ENCODE measurements at regions not wholly inside any gene's neighbourhood (a gene's known extent, or its start where the extent isn't known, plus 50 kb on each side); places are given as distances from the start of the nearest gene placed in this dataset.

GRCh38 chr11:130721023-130721681 lies 195.1 kb downstream of the SNX19 start:
- Histone ChIP-seq H3K27ac (replicated peaks) (no peak overlapping the region), H3K4me3 (no peak overlapping the region), H3K27me3 (ENCODE audit: low read depth) (no peaks in the 10 kb centered on the region), H3K9me3 (replicated peaks) (no peaks in the 10 kb centered on the region), H3K4me1 (peaks cover 15% of the 10 kb centered on the region), H3K36me3 (no peaks in the 10 kb centered on the region)
- TF ChIP-seq, protein P1, sequence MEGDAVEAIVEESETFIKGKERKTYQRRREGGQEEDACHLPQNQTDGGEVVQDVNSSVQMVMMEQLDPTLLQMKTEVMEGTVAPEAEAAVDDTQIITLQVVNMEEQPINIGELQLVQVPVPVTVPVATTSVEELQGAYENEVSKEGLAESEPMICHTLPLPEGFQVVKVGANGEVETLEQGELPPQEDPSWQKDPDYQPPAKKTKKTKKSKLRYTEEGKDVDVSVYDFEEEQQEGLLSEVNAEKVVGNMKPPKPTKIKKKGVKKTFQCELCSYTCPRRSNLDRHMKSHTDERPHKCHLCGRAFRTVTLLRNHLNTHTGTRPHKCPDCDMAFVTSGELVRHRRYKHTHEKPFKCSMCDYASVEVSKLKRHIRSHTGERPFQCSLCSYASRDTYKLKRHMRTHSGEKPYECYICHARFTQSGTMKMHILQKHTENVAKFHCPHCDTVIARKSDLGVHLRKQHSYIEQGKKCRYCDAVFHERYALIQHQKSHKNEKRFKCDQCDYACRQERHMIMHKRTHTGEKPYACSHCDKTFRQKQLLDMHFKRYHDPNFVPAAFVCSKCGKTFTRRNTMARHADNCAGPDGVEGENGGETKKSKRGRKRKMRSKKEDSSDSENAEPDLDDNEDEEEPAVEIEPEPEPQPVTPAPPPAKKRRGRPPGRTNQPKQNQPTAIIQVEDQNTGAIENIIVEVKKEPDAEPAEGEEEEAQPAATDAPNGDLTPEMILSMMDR (IDR thresholded peaks at IDR 0.05; ENCODE audit: borderline replicate concordance): no peak
- intact Hi-C loops (cut with micrococcal nuclease): no loop called here
- DNase-seq: no peak

- H3K27me3 ChIP-seq (ENCODE audit: low read depth): no peaks in the 10 kb centered on the region
- peaks cover 21% of the 10 kb centered on the region for H3K4me1 ChIP-seq
- intact Hi-C loops (cut with micrococcal nuclease): no loop called here
- H3K4me3 ChIP-seq: no peak overlapping the region
- no peaks in the 10 kb centered on the region for H3K9me3 ChIP-seq (replicated peaks)
- no peaks in the 10 kb centered on the region for H3K36me3 ChIP-seq
- no peak overlapping the region for H3K27ac ChIP-seq (replicated peaks)
- TF ChIP-seq, protein P1 (IDR thresholded peaks at IDR 0.05; ENCODE audit: borderline replicate concordance): no peak
- DNase-seq: no peak
These were observed 194.5 kb downstream of the SNX19 start for GRCh38 chr11:130721736-130722135.

DNA sequence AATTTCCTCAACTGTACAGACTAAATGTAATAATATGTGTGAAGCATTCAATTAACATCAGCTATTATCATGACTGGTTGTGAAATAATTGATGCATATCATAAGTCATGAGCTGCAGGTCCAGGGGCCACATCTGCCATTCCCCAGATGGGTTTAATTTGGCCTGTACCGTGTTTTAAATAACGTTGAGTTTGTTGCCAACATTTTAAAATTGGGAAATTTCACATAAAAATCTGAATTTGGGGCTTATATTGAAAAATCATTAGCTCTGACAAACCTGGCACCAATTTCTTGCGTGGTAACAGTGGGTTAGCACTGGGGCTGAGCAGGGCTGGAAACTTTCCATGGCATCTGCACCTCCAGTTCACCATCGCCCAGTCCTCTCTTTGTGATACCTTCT lies 193.9 kb downstream of the SNX19 start:
- Histone ChIP-seq H3K27ac (replicated peaks) (no peak overlapping the region), H3K4me3 (no peak overlapping the region), H3K4me1 (peaks cover 27% of the 10 kb centered on the region), H3K36me3 (no peaks in the 10 kb centered on the region), H3K9me3 (replicated peaks) (no peaks in the 10 kb centered on the region), H3K27me3 (ENCODE audit: low read depth) (no peaks in the 10 kb centered on the region)
- TF ChIP-seq, protein P1 (IDR thresholded peaks at IDR 0.05; ENCODE audit: borderline replicate concordance): no peak
- intact Hi-C loops (cut with micrococcal nuclease): no loop called here
- no peak for DNase-seq

DNA sequence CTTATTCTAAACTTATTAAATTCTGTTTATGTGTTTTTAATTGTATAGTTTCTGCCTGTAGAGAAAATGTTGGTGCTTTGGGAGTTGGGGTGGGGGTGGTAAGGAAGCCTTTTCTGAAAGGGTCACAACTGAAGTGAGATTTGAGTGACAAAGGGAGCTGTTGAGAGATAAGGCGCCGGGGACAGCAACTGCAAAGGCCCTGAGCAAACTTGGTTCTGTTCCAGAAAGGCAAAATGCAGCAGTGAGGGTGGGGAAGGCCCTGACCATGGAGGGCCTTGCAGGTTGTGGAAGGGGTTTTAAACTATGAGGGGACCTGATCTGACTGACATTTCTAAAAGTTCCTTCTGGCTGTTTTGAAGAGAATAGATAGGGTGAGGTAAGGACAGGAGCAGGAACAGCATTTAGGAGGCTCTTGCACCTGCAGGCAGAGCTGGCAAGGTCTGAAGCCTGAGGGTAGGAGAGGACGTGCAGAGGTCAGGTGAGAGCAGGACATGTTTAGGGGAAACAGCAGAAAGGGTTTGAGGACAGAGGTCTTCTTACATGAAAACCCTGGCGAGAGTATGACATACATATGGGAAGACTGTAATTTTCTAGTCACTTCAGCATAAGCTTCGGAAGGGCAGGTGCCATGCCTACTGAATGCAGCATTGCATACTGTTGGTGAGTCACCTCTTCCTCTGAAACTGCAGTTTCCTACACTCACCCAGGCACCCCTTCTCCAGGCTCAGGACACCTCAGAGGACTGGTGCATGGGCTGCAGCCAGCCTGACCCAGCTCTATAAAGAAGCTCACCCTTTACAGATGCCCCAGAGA lies 190.7 kb downstream of the SNX19 start:
- intact Hi-C loops (cut with micrococcal nuclease): no loop called here
- DNase-seq: no peak
- Histone ChIP-seq H3K4me3 (no peak overlapping the region), H3K9me3 (replicated peaks) (peaks cover 16% of the 10 kb centered on the region), H3K4me1 (peaks cover 40% of the 10 kb centered on the region), H3K27ac (replicated peaks) (peak overlapping the region; percentile 76), H3K36me3 (no peaks in the 10 kb centered on the region), H3K27me3 (ENCODE audit: low read depth) (no peaks in the 10 kb centered on the region)
- TF ChIP-seq, protein P1 (IDR thresholded peaks at IDR 0.05; ENCODE audit: borderline replicate concordance): no peak

DNA sequence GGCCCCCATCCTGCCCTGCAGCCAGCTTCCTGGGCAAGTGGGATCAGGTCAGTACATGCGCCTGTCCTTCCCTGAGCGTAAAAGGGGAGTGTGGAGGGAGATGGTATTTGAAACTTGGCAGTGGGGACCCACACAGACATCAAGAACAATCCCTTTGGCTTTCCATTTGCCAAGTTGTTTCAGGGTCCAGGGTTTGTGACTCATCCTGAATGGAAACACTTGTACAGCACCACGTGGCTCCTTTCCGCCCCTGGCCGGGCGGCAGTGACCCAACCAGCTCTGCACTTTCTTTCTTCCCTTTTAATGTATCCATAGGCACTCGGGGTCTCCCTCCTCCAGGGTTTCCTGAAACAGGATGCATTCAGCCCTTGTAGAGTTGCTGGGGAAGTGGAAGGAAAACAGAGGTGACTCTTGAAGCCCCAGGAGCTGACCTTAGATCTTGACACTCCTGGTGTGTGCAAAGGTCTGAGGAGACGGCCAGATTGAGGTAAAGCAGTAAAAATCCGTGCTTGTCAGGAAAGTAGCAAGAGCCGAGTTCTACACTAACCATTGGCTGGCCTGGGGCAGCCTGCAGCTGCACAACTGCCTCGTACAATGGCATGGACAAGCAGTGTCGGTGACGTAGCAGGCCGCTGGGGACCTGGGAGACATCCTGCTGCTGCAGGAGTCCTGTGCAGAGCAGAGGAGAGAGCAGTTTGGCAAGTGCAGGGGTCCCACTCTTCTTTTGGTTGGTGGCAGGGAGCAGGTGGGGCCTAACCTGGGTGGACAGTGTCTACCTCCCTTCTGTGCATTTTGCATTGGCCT lies 189.8 kb downstream of the SNX19 start:
- intact Hi-C loops (cut with micrococcal nuclease): no loop called here

More for the DNA sequence above, 189.8 kb downstream of the SNX19 start:
- H3K4me1 ChIP-seq: peaks cover 40% of the 10 kb centered on the region
- H3K27ac ChIP-seq (replicated peaks): peak overlapping the region; percentile 76
- peaks cover 24% of the 10 kb centered on the region for H3K9me3 ChIP-seq (replicated peaks)
- DNase-seq: no peak
- TF ChIP-seq, protein P1 (IDR thresholded peaks at IDR 0.05; ENCODE audit: borderline replicate concordance): no peak
- H3K4me3 ChIP-seq: no peak overlapping the region
- H3K36me3 ChIP-seq: no peaks in the 10 kb centered on the region
- H3K27me3 ChIP-seq (ENCODE audit: low read depth): no peaks in the 10 kb centered on the region
